ENCODE measurements at regions not wholly inside any gene's neighbourhood (a gene's known extent, or its start where the extent isn't known, plus 50 kb on each side); places are given as distances from the start of the nearest gene placed in this dataset.

DNA sequence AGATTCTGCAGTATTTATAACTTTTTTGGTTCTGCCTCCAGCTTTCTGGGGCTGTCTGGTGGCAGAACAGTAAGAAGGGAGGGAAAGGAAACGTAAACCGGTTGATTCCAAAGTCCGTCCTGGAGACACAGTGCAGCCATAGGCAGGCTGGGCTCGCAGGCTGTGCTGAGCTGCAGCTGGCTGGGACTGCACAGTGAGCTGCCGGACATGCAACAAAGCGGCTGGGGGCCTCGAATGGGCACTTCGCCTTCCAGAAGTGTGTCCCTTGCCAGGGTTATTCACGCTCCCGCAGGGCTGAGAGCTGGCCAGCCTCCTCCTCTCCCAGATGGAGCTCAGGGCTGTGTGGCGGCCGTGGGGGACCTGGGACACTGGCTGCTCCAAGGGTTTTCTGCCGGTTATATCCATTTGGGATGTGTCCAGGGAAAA, 78.1 kb upstream of the CD93 start:
- DNase-seq: peak; percentile 26

DNA sequence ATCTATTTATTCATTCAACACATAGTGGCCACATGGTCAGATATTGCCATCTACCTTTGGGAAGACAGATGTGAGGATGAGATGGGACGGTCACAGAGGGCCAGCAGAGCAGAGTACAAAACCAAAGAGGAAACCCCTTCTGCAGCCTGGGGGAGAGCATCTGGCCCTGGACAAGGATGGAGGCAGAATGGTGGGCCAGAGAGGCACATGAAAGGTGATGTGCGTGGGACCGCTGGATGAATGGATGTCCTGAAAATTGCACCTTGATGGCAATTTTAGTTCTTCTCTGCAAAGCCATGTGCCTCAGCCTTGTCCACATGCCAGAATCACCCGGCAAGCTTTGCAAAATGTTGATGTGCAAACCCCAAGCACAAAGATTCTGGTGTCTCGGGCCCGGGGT, 77.4 kb upstream of the CD93 start:
- peak; percentile 26 for DNase-seq

GRCh38 chr20:23162887-23163286, 76.8 kb upstream of the CD93 start:
- peak; percentile 37 for DNase-seq

DNA sequence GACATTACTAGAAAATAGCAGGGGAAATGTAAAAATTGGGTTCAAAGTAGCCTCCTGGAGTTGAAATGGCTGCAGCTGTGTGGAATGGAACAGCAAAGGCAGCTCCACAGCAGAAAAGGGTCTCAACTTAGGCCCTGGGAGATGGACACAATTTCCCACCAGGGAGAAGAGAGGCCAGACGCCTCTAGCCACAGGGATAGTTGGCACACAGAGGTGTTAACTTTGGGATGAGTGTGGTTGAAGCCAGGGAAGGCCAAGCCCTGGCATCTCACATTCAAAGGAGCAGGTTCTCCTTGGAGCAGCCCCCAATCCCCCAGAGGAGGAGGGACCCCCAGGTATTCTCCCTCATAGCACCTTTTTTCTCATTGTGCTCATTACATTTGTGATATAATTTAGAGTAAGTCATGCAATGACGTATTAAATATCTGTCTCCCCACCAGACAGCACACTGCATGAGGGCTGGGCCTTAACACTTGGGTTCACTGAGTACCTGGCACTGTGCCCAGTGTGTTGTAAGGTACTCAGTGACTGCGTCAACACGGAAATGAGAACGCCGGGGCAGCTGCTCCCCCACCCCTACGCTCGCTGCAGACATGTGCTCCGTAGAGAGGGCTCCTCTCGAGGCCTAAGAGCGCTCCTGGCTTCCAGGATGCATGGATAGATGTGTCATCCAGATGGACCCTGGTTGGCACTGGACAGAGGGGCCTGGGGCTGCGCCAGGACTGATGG, 76.0 kb upstream of the CD93 start:
- DNase-seq: peak; percentile 38

DNA sequence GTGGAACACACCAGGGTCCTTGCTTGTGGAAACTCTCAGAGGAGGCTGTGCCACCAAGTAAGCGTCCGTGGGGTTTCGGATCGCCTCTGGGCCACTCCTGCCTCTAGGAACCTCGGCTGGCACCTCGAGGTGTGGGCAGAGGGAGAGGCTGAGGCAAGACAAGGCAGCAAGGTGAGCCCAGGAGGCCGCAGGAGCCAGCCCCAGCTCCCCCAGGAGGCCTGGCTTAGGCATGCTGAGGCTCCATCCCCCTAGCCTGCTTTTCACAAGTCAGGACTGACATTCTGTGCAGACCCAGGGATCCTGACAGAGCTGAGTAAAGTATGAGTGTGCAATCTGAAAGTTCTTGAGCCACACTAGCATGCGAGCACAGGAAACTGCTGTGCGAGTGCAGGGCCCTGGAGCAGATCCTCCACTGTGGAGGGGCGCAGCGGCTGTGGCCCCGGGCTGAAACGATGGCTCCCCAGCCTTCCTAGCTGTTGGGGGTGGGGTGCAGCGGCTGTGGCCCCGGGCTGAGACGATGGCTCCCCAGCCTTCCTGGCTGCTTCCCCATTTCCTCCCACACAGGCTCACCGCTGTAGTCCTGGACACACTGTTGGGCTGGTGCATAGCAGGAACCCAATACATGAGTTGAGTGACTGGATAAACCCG, 75.2 kb upstream of the CD93 start:
- DNase-seq: no peak

GRCh38 chr20:23160536-23161243, 74.6 kb upstream of the CD93 start:
- no peak for DNase-seq

- no peak for DNase-seq
Observed at GRCh38 chr20:23159947-23160318, 73.8 kb upstream of the CD93 start.

GRCh38 chr20:23159256-23159946, 73.3 kb upstream of the CD93 start:
- no peak for DNase-seq

GRCh38 chr20:23157734-23158133, 71.6 kb upstream of the CD93 start:
- peak; percentile 32 for DNase-seq

- DNase-seq: no peak
Observed at GRCh38 chr20:23156842-23157423, 70.8 kb upstream of the CD93 start.

DNA sequence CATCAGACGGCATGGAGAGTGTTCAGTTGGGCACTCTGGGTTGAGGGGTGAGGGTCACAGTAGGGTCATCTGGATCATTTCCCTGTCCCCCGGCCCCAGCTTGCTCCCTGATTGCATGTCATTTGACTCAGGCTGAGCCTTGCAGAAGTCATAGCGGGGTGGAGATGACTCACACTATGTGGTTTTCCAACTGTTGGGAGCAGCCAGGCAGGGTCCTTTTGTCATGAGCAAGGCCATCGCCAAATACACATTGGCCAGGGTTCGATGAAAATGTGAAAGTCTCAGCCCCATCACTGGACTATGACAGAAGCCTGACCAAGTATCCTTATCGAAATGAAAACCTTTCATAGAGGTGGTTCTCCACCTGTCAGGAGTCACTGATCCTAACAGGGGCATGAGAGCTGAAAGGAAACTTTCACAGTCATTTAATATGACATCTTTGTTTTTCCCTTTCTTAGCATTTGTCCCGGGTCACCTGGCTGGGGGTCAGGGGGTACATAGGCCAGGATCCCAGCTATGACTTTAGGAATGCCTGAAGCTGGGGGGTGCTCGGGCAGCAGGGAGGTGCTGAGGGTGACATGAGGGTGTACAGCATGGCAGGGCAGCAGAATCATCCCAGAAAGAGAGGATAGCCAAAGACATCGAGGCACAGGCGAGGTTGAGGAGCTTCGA, 70.2 kb upstream of the CD93 start:
- peak; percentile 43 for DNase-seq

DNA sequence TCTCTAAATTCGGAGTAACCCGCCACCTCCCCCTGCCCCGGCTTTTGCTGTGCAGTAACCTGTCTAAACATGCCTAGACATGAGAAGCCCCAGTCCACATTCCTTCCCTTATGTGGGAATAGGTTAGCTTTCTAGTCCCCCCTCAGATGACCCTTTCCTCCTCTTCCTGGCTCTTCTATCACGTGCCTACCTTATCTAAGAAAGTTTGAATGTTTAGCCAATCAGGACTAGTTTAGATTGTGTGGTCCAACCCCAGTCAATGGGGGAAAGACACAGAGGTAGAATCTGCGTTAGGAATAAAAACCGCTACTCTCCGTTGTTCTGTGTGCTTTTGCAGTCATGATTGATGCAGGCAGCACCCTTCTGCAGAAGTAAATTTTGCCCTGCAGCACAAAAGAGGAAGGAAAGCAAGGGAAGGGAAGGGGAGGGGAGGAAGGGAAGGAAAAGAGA, 69.0 kb upstream of the CD93 start:
- DNase-seq: no peak

DNA sequence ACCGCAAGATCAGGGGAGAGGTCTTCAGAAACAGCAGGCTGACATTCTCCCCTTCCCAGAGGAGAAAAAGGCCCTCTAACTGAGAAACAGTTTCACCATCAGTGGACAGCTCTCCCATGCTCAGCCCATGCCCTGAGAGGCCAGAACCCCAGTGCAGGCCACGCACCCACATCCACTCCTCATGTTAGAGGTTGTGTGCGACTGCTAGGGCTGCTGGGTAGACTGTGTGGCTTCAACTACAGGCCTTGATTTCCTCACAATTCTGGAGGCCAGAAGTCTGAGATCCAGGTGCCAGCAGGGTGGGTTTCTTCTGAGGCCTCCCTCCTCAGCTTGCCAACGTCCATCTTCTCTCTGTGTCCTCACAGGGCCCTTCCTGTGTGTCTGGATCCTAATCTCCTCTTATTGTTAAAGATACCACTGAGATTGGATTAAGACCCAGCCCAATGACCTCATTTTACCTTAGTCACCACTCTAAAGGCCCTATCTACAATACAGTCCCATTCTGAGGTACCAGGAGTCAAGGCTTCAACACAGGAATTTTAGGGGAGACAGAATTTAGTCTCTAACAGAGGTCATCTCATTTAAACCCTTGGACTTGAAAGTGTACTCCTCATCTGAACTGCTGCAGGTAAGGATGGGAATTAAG, 67.7 kb upstream of the CD93 start:
- DNase-seq: peak; percentile 8

DNA sequence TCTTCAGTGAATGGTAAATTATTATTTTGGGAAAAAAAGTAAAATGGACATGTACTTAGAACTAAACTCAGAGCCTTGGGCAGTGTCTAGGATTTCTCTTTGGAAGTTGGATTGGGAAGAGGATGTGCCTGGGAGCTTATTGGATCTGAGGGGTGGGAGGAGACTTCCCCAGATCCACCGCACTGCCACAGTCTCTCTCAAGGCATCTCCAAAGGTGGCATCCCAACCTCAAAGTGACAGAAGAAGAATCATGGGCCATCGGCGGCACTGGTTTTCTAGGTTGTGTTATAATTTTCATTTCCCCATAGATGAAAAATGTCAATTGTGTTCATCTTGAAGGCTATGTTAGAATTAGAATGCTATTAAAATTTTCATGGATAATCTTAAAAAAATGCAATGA, 66.8 kb upstream of the CD93 start:
- no peak for DNase-seq

DNA sequence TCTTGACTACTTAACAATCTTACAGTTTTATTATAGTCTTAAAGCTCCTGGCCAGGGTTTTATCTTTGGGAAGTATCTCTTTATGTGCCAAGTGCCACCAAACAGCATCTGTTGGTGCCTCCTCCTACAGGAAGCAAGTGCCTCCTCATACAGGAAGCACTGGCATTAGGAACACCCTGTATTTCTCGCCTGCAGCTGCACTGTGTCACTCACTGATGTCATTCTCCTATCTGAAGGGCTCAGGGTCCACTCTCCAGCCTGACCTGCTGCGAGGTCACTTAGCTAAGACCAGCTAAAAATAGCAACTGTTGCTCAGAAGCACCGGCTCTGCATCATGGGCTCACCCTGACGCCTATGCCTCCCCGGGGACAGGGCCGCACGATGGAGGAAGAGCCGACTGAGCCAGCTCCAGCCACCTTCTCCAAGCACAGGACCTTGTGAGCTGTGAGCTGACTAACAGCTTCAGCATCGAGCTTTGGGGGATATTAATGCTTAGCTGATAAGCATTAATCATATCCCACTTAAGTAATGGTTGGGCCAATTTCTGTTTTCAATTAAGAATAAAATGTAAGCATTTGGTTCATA, 66.3 kb upstream of the CD93 start:
- peak; percentile 29 for DNase-seq

GRCh38 chr20:23151885-23152284, 65.8 kb upstream of the CD93 start:
- DNase-seq: peak; percentile 39

- peak; percentile 40 for DNase-seq
Observed at GRCh38 chr20:23151008-23151703, 65.0 kb upstream of the CD93 start.

- DNase-seq: peak; percentile 4
Observed at GRCh38 chr20:23150304-23151007, 64.3 kb upstream of the CD93 start.

DNA sequence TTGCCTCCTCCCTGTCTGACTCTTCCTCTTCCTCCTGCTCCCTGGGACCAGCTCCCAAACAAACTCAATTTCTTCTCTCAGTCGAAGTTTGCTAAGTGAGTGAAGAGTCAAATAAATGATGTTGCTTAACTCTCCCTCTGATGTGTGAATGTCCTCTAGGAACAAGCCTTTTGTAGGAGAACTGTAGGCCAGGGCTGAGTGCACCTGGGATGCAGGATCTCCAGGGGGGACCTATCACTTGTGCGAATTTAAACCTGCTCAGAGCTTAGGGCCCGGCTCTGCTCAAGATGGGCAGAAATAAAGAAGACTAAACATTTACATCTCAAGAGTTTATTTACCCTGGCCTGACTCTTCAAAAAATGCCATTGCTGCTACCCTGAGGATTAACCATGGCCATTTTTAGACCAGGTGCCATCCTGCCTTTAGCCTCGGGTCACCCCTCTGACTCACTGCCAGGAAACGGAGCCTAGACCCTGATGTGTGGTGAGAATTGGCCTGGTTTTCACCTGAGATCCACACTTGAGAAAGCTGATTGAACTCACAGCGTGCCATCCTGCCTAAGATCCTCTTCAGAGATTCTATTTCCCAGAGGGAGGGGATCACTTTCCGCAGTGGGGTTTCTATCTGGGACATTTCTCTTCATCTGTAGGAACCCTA, 63.6 kb upstream of the CD93 start:
- DNase-seq: peak; percentile 18
